DMS153 (cell line): ENCODE measurements at regions not wholly inside any gene's neighbourhood (a gene's known extent, or its start where the extent isn't known, plus 50 kb on each side); places are given as distances from the start of the nearest gene placed in this dataset.
"Not testable (repeated sequence)": the region's sequence is repeated elsewhere in the genome, so short reads cannot be mapped to it uniquely, and the experiment has no call there.

ENCODE experiments used
- DNase-seq: peaks from one replicate; lab custom pipeline; 2025; lab: John Stamatoyannopoulos, UW

GRCh38 chr4:132691026-132691425 lies 458.1 kb upstream of the PCDH10 start:
- no peak for DNase-seq

- DNase-seq, result no peak
These were observed 457.4 kb upstream of the PCDH10 start for GRCh38 chr4:132691668-132692067.

- DNase-seq, result no peak
These were observed 454.3 kb upstream of the PCDH10 start for GRCh38 chr4:132694775-132695174.

DNA sequence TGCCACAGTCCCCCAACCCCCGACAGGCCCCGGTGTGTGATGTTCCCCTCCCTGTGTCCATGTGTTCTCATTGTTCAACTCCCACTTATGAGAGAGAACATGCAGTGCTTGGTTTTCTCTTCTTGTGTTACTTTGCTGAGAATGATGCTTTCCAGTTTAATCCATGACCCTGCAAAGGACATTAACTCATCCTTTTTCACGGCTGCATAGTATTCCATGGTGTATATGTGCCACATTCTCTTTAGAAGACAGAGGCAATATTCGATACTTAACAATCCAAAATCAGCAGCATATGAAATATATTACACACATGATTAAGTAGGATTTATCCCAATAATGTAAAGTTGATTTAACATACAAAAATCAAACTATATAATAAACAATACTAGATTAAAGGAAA lies 451.6 kb upstream of the PCDH10 start:
- not testable (repeated sequence) for DNase-seq

- DNase-seq, result no peak
These were observed 441.1 kb upstream of the PCDH10 start for GRCh38 chr4:132707955-132708354.

DNA sequence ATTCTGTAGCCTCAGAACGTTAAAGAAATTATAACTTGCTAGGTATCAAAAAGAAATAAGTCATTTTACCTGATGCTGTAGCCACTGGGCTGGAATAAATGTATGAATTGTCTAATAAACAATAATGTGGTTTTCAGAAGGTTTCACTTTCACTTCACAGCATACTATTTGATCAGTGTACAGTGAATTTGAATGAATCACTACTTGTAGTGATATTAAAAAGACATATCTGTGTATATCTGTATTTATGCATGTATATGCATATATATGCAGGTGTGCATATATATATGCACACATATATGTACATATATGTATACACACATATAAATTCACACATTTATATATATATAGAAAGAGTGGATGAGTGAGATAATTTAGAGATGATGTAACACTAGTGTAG lies 440.0 kb upstream of the PCDH10 start:
- no peak for DNase-seq

DNA sequence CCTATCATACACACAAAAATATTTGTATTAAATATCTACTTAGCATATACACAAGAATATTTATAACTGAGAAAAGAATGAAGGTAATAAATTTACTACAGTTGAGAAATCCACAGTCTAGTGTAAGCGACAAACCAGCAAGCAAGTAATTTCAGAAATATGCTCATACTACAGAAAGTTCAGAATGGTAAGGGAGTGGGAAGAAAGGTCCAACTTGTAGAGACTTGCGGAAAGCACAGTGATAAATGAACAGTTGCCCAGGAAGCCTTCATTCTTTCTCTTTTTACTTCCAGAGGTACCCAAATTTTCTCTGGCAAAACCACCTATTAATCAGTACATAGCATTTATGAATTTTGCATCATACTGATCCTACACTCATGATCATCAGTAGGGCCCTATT lies 438.1 kb upstream of the PCDH10 start:
- no peak for DNase-seq

DNA sequence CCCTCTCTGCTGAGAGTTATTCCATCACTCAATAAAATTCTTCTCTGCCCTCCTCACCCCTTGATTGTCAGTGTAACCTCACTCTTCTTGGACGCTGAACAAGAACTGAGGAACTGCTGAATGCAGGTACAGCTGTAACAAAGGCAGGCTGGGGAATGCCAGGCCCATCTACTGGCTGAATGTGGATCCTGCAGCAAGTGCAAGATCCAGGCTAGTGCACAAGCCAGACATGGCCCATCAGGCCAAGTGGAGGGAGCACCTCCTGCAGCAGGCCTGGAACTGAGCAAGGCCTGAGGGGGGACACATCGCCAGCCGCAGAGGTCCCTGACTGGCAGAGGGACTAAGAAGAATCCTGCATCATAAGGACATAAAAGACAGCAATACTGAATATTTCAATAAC lies 411.8 kb upstream of the PCDH10 start:
- no peak for DNase-seq

DNA sequence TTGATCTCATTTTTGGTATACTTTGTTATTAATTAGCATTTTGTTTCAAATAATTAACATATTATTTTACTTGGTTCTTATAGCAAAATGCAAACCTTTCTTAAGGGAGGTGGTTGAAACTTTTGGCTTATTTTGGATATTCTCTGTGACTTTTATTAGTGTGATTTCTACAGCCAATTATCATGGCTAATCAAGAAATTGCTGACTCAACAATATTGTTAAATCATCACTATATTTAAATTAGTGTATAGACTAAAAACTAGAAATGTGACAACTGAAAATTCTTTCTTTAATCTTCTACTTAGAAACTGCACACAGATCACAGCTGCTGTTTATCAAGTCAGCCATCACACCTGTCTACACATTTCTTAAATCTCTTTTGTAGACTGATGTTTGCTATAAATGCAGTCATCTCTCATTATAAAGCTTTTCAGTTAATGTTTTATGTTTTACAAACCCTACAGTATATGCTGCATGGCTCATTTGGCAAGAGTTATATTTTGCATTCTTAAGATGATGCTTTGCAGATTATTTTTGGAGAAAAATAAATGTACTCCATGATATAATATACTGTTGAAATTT lies 389.8 kb upstream of the PCDH10 start:
- no peak for DNase-seq

DNA sequence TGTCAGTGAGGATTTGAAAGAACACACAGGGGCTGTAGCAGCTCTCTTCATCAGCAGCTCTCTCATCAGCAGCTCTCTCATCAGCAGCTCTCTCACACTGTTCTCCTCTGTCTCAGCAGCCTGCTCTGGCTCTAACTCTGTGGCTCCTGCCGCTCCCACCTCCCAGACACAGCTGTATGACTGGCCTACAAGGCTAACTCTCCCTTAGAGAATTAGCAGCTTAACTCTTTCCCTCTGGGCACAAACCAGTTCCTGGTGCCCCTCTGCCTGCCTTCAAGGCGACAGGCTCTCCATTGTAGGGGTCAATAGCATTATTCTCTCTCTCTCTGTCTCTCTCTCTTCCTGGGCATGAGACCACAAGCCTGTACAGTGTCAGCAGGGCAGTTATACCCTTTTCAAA lies 385.6 kb upstream of the PCDH10 start:
- no peak for DNase-seq

DNA sequence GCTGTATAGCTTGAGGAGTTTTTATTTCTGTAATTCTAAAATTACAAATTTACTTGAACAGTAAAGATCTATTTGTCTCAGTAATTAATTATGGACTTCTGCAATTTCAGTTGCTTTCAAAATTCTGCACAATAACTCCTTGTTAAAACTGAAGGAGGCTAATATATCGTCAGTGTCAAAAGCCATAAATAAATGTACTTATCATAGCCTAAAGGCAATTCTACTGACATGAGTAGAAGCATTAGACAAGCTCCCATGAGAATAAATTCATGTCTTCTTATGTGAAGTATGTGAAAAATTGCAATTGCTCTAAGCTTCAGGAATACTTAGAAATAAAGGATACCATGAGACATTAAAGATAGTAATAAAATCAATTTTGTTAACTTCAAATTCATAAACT lies 381.2 kb upstream of the PCDH10 start:
- DNase-seq, result no peak

GRCh38 chr4:132770776-132771175 lies 378.3 kb upstream of the PCDH10 start:
- no peak for DNase-seq

GRCh38 chr4:132792310-132792709 lies 356.8 kb upstream of the PCDH10 start:
- no peak for DNase-seq

- DNase-seq, result no peak
These were observed 351.2 kb upstream of the PCDH10 start for GRCh38 chr4:132797856-132798255.

DNA sequence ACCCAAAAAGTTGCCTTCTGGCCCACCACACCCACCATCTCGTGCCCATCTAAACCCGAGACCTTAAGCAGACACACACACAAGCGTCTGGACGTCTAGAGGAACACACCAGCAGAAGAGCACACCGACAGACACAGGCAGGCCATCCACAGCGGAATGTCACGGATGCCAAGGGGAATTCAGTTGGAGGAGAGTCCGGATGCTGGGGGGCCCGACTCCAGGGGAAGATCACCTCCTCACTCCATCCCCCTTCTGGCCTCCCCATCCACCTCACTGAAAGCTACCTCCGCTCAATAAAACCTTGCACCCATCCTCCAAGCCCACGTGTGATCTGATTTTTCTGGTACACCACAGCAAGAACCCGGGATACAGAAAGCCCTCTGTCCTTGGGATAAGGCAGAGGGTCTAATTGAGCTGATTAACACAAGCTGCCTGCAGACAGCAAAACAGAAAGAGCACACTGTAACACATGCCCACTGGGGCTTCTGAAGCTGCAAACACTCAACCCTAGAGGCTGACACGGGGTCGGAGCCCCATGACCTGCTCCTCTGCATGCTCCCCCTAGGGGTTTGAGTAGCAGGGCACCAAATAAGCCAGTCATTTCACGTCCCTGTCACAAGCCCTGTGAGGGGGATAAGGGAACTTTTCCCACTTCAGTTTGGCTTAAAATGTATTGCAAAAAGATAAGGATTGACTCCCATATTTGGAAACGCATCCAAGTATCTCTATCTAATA lies 339.6 kb upstream of the PCDH10 start:
- DNase-seq, result no peak

GRCh38 chr4:132813061-132813460 lies 336.0 kb upstream of the PCDH10 start:
- not testable (repeated sequence) for DNase-seq

DNA sequence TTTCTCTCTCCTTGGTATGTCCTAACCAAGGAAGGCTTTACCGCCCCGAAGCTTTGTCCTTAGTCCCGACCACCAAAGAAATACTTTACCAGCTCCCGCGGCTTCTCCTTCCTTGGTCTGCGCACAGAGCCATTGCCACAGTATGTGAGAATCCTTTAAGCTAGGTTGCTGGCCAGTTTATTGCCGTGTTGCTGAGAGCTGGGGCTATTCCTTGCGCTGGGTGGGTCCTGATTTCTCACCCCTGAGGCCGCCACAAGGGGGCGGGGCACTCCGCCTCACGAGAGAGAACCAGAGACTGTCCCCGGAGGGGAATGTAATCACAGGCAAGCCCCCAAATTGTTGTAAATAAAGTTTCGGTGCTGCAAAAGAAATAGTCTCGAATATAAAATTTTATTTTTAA lies 331.0 kb upstream of the PCDH10 start:
- DNase-seq, result no peak

DNA sequence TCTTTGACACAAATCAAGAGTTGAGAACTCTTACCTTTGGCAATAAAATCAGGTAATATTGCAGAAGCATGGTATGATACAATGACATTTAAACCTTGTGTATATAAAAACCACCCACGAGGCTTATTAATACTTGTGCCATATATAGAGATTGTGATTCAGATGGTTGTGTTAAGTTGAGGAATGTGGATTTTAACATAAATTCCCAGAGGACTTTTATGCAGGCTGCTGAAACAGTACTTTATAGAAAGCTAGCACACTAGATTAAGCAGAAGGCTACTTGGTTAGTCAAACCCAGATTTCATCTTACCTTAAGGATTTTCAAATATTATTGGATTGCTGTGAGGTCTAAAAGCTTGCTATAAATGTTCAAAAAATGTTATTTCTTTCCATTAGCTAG lies 325.7 kb upstream of the PCDH10 start:
- DNase-seq, result no peak

DNA sequence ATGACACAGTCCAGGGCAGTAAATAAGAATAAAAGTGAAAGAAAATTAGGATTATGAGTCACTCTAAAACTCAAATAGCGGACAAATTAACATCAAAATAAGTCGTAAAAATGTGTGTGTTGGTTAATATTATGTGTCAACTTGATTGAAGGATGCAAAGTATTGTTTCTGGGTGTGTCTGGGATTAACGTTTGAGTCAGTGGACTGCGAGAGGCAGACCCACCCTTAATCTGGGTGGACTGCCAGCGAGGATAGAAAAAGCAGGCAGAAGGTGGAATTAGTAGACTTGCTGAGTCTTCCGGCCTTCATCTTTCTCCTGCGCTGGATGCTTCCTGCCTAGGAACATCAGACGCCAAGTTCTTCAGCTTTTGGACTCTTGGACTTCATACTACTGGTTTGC lies 324.3 kb upstream of the PCDH10 start:
- DNase-seq, result no peak

GRCh38 chr4:132827522-132827921 lies 321.6 kb upstream of the PCDH10 start:
- no peak for DNase-seq

DNA sequence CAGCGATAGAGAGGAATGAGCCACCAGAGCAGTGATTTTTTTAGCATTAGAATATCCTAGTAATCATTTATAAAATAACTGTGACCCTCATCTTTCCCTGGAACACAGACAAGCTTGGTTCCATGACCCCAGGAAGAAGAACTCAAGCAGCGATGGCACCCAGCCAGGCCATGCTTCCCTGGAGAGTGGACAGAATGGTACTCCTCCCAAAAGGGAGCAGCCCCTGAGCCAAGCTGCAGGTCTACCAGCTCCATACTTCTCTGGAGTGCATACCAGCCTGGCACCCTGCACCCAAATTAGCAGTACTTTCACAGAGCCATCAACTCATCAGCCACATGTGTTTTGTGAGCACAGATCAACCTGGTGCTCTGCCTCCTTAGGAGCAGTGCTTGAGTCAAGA lies 310.9 kb upstream of the PCDH10 start:
- no peak for DNase-seq

- DNase-seq, result no peak
These were observed 310.0 kb upstream of the PCDH10 start for GRCh38 chr4:132839070-132839469.

DNA sequence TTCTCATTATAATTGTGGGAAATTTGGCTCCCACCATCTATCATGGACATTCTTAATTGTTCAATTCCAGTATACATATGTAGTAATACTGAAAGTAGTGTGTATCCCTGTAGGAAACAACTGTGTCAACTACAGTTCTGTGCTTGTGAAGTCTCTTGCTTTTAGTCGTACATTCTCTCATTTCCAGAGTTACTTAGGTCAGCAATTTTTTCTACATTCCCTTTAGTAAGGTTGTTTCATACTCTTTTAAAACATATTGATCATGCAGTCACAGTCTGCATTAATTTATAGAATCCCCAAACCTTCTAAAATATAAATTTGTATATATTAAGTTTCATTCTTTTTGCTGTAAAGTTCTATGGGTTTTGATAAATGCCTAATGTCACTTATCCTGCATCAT lies 289.2 kb upstream of the PCDH10 start:
- no peak for DNase-seq

DNA sequence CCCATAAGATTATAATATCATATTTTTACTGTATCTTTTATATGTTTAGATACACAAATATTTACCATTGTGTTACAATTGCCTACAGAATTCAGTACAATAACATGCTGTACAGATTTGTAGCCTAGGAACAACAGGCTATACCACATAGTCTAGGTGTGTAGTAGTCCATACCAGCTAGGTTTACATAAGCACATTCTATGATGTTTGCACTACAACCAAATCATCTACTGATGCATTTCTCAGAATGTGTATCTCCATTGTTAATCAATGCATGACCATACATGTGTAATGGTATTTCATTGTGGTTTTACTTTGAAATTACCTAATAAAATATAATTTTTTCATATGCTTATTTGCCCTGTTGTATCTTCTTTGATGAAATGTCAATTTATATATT lies 288.1 kb upstream of the PCDH10 start:
- no peak for DNase-seq
